OCI-LY1 (cell line): ENCODE measurements at regions not wholly inside any gene's neighbourhood (a gene's known extent, or its start where the extent isn't known, plus 50 kb on each side); places are given as distances from the start of the nearest gene placed in this dataset.

ENCODE experiments used
- H2AFZ ChIP-seq: fragments of 200-600 bp; sonication (generic), shearing (Covaris generic); 2 replicates; pipeline ENCODE4 v1.6.0; 2014; ENCODE audit warnings: antibody characterized with exemption, mild to moderate bottlenecking, low read length
- H3F3A ChIP-seq: fragments of 200-600 bp; sonication (generic), shearing (Covaris generic); 2 replicates; pipeline ENCODE4 v1.6.0; 2014; ENCODE audit warnings: mild to moderate bottlenecking, antibody characterized with exemption, low read length, moderate library complexity; ENCODE audit not compliant: insufficient read depth
- H3K27ac ChIP-seq: fragments of 200-600 bp; sonication (generic); 2 replicates; pipeline ENCODE4 v1.5.1; 2014; ENCODE audit warnings: low read length, mixed run types, mild to moderate bottlenecking, low read depth; ENCODE audit not compliant: poor library complexity, severe bottlenecking
- H3K27me3 ChIP-seq: fragments of 200-600 bp; sonication (generic); 2 replicates; pipeline ENCODE4 v1.6.0; 2014; ENCODE audit warnings: antibody characterized with exemption, mild to moderate bottlenecking, low read length, moderate library complexity; ENCODE audit not compliant: insufficient read depth
- H3K36me3 ChIP-seq: fragments of 200-600 bp; sonication (generic); 2 replicates; pipeline ENCODE4 v1.6.1; 2014; ENCODE audit warnings: mild to moderate bottlenecking, antibody characterized with exemption, low read length, moderate library complexity, mixed read lengths; ENCODE audit not compliant: insufficient read depth
- H3K4me1 ChIP-seq: fragments of 200-600 bp; sonication (generic); 2 replicates; pipeline ENCODE4 v1.5.1; 2014; ENCODE audit warnings: mild to moderate bottlenecking, low read length, moderate library complexity; ENCODE audit not compliant: insufficient read depth, severe bottlenecking
- H3K4me2 ChIP-seq: fragments of 200-600 bp; sonication (generic), shearing (Covaris generic); 2 replicates; pipeline ENCODE4 v1.6.1; 2014; ENCODE audit warnings: low read length
- H3K4me3 ChIP-seq: fragments of 200-600 bp; sonication (generic); 2 replicates; pipeline ENCODE4 v1.5.1; 2014; ENCODE audit warnings: low read length, low read depth, mild to moderate bottlenecking, mixed read lengths; ENCODE audit not compliant: poor library complexity, severe bottlenecking
- H3K79me2 ChIP-seq: fragments of 200-600 bp; shearing (Covaris generic); 2 replicates; pipeline ENCODE4 v1.6.1; 2016; ENCODE audit warnings: mixed run types, low read length, mixed read lengths; ENCODE audit not compliant: insufficient read depth
- H3K9ac ChIP-seq: fragments of 200-600 bp; sonication (generic), shearing (Covaris generic); 2 replicates; pipeline ENCODE4 v1.6.1; 2014; ENCODE audit warnings: mild to moderate bottlenecking, low read length, mixed read lengths
- H3K9me2 ChIP-seq: fragments of 200-600 bp; sonication (generic), shearing (Covaris generic); 2 replicates; pipeline ENCODE4 v1.6.1; 2014; ENCODE audit warnings: low read depth, mild to moderate bottlenecking, low read length, mixed read lengths
- H3K9me3 ChIP-seq: fragments of 200-600 bp; shearing (Covaris generic); 2 replicates; pipeline ENCODE4 v1.6.1; 2014; ENCODE audit warnings: low read length, mixed read lengths
- H4K20me1 ChIP-seq: fragments of 200-600 bp; sonication (generic), shearing (Covaris generic); 2 replicates; pipeline ENCODE4 v1.6.0; 2016; ENCODE audit warnings: mild to moderate bottlenecking, low read length; ENCODE audit not compliant: insufficient read depth
- EZH2 ChIP-seq: fragments of 200-600 bp; sonication (generic), shearing (Covaris generic); IDR thresholded peaks from 2 replicates; pipeline ENCODE4 v1.8.0; 2017; ENCODE audit warnings: borderline replicate concordance, mixed run types, mild to moderate bottlenecking, antibody characterized with exemption, low read length, moderate library complexity, mixed read lengths
- TF ChIP-seq, protein P1 (sequence below): fragments of 200-600 bp; sonication (generic), shearing (Covaris generic); IDR thresholded peaks from 2 replicates; pipeline ENCODE4 v1.5.1; 2017; ENCODE audit warnings: mild to moderate bottlenecking, antibody characterized with exemption, low read length, moderate library complexity, mixed read lengths

DNA sequence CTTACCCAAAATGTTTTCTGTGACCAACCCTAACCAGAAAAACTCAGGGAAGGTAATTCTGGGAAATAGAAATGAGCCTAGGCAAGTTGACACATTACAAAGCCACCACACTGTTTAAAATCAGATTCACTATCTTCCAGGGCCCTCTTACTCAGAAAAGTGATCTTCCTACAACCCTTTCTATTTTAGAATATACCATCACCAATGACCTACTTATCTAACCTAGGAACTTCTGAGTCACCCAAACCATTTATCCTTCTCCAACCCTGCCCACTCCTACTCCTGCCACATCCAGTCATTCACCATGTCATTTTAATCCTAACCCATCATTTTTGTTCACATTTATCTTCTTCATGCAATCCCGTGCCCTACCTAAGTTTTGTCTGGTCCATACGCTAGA is 89.9 kb downstream of the FTHL17 start:
- no peak overlapping the region for H3K4me2 ChIP-seq
- no peaks in the 10 kb centered on the region for H3K36me3 ChIP-seq
- H3K4me3 ChIP-seq = no peak overlapping the region
- no peak overlapping the region for H3K27ac ChIP-seq
- H3K9me3 ChIP-seq = no peaks in the 10 kb centered on the region
- H3K9me2 ChIP-seq = no peaks in the 10 kb centered on the region
- TF ChIP-seq, protein P1, sequence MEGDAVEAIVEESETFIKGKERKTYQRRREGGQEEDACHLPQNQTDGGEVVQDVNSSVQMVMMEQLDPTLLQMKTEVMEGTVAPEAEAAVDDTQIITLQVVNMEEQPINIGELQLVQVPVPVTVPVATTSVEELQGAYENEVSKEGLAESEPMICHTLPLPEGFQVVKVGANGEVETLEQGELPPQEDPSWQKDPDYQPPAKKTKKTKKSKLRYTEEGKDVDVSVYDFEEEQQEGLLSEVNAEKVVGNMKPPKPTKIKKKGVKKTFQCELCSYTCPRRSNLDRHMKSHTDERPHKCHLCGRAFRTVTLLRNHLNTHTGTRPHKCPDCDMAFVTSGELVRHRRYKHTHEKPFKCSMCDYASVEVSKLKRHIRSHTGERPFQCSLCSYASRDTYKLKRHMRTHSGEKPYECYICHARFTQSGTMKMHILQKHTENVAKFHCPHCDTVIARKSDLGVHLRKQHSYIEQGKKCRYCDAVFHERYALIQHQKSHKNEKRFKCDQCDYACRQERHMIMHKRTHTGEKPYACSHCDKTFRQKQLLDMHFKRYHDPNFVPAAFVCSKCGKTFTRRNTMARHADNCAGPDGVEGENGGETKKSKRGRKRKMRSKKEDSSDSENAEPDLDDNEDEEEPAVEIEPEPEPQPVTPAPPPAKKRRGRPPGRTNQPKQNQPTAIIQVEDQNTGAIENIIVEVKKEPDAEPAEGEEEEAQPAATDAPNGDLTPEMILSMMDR = no peak
- TF ChIP-seq EZH2 = no peak
- H3K27me3 ChIP-seq = no peaks in the 10 kb centered on the region
- H3F3A ChIP-seq = no peaks in the 10 kb centered on the region
- H2AFZ ChIP-seq = no peak overlapping the region
- H3K79me2 ChIP-seq = no peaks in the 10 kb centered on the region
- H3K4me1 ChIP-seq = no peaks in the 10 kb centered on the region
- no peaks in the 10 kb centered on the region for H4K20me1 ChIP-seq
- H3K9ac ChIP-seq = no peak overlapping the region

DNA sequence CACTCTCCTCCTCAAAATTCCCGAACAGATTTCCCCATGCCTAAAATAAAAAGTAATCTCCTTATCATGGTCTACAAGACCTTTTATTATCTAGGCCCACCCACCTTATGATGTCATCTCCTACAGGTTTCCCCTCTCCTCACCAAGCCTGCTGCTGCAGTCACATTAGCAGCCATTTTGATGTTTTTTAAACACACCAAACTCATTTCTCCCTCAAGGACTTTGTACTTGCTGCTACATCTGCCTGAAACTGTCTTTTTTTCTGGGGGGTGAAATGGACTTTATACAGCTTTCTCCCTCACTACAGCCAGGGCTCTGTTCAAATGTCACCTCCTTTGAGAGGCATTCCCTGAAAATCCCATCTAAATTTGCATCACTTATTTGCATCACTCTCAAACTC is 90.2 kb upstream of the TAB3 start:
- Histone ChIP-seq H3K9me2 (no peaks in the 10 kb centered on the region), H3K79me2 (no peaks in the 10 kb centered on the region), H3K27me3 (no peaks in the 10 kb centered on the region), H3K4me1 (no peaks in the 10 kb centered on the region), H3K36me3 (no peaks in the 10 kb centered on the region), H3K4me2 (no peak overlapping the region), H2AFZ (no peak overlapping the region), H3K4me3 (no peak overlapping the region), H3K9me3 (no peaks in the 10 kb centered on the region), H3K27ac (no peak overlapping the region), H4K20me1 (no peaks in the 10 kb centered on the region), H3K9ac (no peak overlapping the region), H3F3A (no peaks in the 10 kb centered on the region)
- no peak for TF ChIP-seq EZH2
- TF ChIP-seq, protein P1 = no peak

DNA sequence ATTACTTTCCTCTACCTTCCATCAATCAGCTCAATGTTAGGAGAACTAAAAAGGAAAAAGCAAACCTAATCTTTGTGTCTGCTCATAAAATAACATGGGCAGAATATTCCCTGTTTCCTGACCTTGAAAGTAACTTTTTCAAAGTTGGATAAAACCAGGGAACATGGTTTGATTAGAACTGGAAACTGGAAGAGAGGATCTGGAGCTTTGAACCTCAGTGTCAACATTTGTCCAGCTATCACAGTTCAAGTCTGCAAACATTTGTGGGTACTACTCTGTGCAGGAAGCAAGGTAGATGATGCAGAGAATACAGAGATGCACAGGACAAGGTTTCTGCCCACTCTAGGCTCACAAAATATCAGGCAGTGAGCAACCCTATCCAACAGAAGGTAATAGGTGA is 86.4 kb upstream of the TAB3 start:
- H3K4me1 ChIP-seq = no peaks in the 10 kb centered on the region
- H3K4me3 ChIP-seq = no peak overlapping the region
- H2AFZ ChIP-seq = no peak overlapping the region
- H3K79me2 ChIP-seq = no peaks in the 10 kb centered on the region
- H3F3A ChIP-seq = no peaks in the 10 kb centered on the region
- no peak overlapping the region for H3K4me2 ChIP-seq
- H3K36me3 ChIP-seq = no peaks in the 10 kb centered on the region
- no peak overlapping the region for H3K27ac ChIP-seq
- no peaks in the 10 kb centered on the region for H3K9me3 ChIP-seq
- no peaks in the 10 kb centered on the region for H3K27me3 ChIP-seq
- H3K9me2 ChIP-seq = no peaks in the 10 kb centered on the region
- H4K20me1 ChIP-seq = no peaks in the 10 kb centered on the region
- no peak overlapping the region for H3K9ac ChIP-seq
- TF ChIP-seq, protein P1 = no peak
- no peak for TF ChIP-seq EZH2
